Prostate gland (tissue), 2 donors: ENCODE measurements at regions not wholly inside any gene's neighbourhood (a gene's known extent, or its start where the extent isn't known, plus 50 kb on each side); places are given as distances from the start of the nearest gene placed in this dataset.
A peak's percentile ranks its signal among the peaks of the same experiment; 100 is the strongest.
"Not testable (repeated sequence)": the region's sequence is repeated elsewhere in the genome, so short reads cannot be mapped to it uniquely, and the experiment has no call there.

Source experiments
- DNase-seq: peaks from one replicate; pipeline ENCODE4 v3.0.0-alpha.2; 2019; ENCODE audit warnings: low spot score
- H3K27ac ChIP-seq, 2 donors: fragments of 200-600 bp; sonication (generic); 2 replicates each; pipeline ENCODE4 v1.5.1; 2017 to 2019
- H3K27me3 ChIP-seq: fragments of 200-600 bp; sonication (generic); replicated peaks from 2 replicates; pipeline ENCODE4 v1.5.1; 2019; ENCODE audit not compliant: insufficient read depth
- H3K36me3 ChIP-seq, 2 donors: fragments of 200-600 bp; sonication (generic); 1 replicate in 1 of 2; 2 replicates in 1 of 2; pipeline versions ENCODE4 v1.5.1 to v1.8.1; 2017 to 2019
- H3K4me1 ChIP-seq: fragments of 200-600 bp; sonication (generic); replicated peaks from 2 replicates; pipeline ENCODE4 v1.5.1; 2019
- H3K4me3 ChIP-seq, 2 donors: fragments of 200-600 bp; sonication (generic); 2 replicates each; pipeline ENCODE4 v1.5.1; 2017 to 2019
- H3K9me3 ChIP-seq: fragments of 200-600 bp; sonication (generic); 2 replicates; pipeline ENCODE4 v1.5.1; 2017
- CTCF ChIP-seq, 4 experiments: fragments of 200-600 bp in 2 of 4; fragments of 450-650 bp in 2 of 4; sonication (generic) in 2 of 4; IDR thresholded peaks; 1 replicate in 3 of 4; 2 replicates in 1 of 4; pipeline ENCODE4 v1.5.1; 2016 to 2019; ENCODE audit warnings: antibody characterized with exemption in 4 of 4, mild to moderate bottlenecking in 2 of 4, moderate library complexity in 2 of 4
- POLR2A ChIP-seq: fragments of 450-650 bp; IDR thresholded peaks from one replicate; pipeline ENCODE4 v1.6.1; 2016; ENCODE audit warnings: antibody characterized with exemption, mild to moderate bottlenecking
- POLR2AphosphoS5 ChIP-seq: sonication (generic); formaldehyde crosslinking; IDR thresholded peaks from one replicate; pipeline ENCODE4 v1.6.1; 2017; ENCODE audit warnings: antibody characterized with exemption
- WGBS: methylation state at CpG from one replicate; pipeline ENCODE4 v1.1.5; 2018; 5-methylcytosine and 5-hydroxymethylcytosine counted together
- intact Hi-C: fragments of 100-400 bp; cut with DNase I; formaldehyde crosslinking; loops from one replicate; pipeline ENCODE4 v1.14.2; 2022

GRCh38 chr5:34467436-34467835, 188.7 kb upstream of the RAI14 start:
- Histone ChIP-seq H3K36me3 (no peaks in the 10 kb centered on the region), H3K27me3 (no peaks in the 10 kb centered on the region), H3K4me1 (no peaks in the 10 kb centered on the region), H3K4me3 (no peak overlapping the region), H3K9me3 (no peaks in the 10 kb centered on the region), H3K27ac (no peak overlapping the region)
- intact Hi-C loops: loop anchor here (10.0 kb wide), 1 partner anchor 1033 kb away; no protein-coding TSS in a partner anchor
- no peak for TF ChIP-seq POLR2AphosphoS5
- no peak for TF ChIP-seq CTCF (IDR thresholded peaks at IDR 0.05)
- TF ChIP-seq POLR2A: no peak
- WGBS: 82% methylated on average over 8 of the region's 8 CpGs
- no peak for DNase-seq

GRCh38 chr5:34467984-34468383, 188.1 kb upstream of the RAI14 start:
- intact Hi-C loops: loop anchor here (10.0 kb wide), 1 partner anchor 1033 kb away; no protein-coding TSS in a partner anchor
- H3K27ac ChIP-seq: not testable (repeated sequence)

GRCh38 chr5:34469971-34470370, 186.2 kb upstream of the RAI14 start:
- TF ChIP-seq POLR2A (no peak), POLR2AphosphoS5 (no peak), CTCF (IDR thresholded peaks at IDR 0.05) (no peak)
- Histone ChIP-seq H3K27me3 (no peaks in the 10 kb centered on the region), H3K4me3 (no peak overlapping the region), H3K4me1 (no peaks in the 10 kb centered on the region), H3K9me3 (no peaks in the 10 kb centered on the region), H3K27ac (no peak overlapping the region), H3K36me3 (no peaks in the 10 kb centered on the region)
- no peak for DNase-seq
- intact Hi-C loops: loop anchor here (10.0 kb wide), 1 partner anchor 1035 kb away; no protein-coding TSS in a partner anchor
- WGBS: 83% methylated on average over 3 of the region's 3 CpGs

More at GRCh38 chr5:34467984-34468383, 188.1 kb upstream of the RAI14 start:
- H3K4me1 ChIP-seq, H3K36me3 ChIP-seq, H3K27me3 ChIP-seq, DNase-seq, H3K4me3 ChIP-seq, H3K9me3 ChIP-seq: not testable (repeated sequence)
- 62% methylated on average over 3 of the region's 3 CpGs for WGBS

GRCh38 chr5:34474573-34475021, 181.5 kb upstream of the RAI14 start:
- no peak overlapping the region for H3K27ac ChIP-seq
- H3K4me3 ChIP-seq: no peak overlapping the region
- TF ChIP-seq POLR2AphosphoS5: peak; percentile 43
- no peak for TF ChIP-seq POLR2A
- peak; percentile 79 to 92 (median 92) for TF ChIP-seq CTCF (IDR thresholded peaks at IDR 0.05)
- H3K36me3 ChIP-seq: no peaks in the 10 kb centered on the region
- intact Hi-C loops: no loop called here
- no peak for DNase-seq
- H3K4me1 ChIP-seq: no peaks in the 10 kb centered on the region
- no peaks in the 10 kb centered on the region for H3K27me3 ChIP-seq
- H3K9me3 ChIP-seq: no peaks in the 10 kb centered on the region
- WGBS: 30% methylated on average over 4 of the region's 4 CpGs

GRCh38 chr5:34475249-34475966, 180.7 kb upstream of the RAI14 start:
- H3K36me3 ChIP-seq: no peaks in the 10 kb centered on the region
- DNase-seq: no peak
- no peaks in the 10 kb centered on the region for H3K9me3 ChIP-seq
- intact Hi-C loops: no loop called here
- H3K27ac ChIP-seq: no peak overlapping the region
- H3K4me1 ChIP-seq: no peaks in the 10 kb centered on the region
- no peaks in the 10 kb centered on the region for H3K27me3 ChIP-seq
- H3K4me3 ChIP-seq: no peak overlapping the region
- TF ChIP-seq POLR2A (no peak), POLR2AphosphoS5 (no peak), CTCF (IDR thresholded peaks at IDR 0.05) (no peak)
- WGBS: 80% methylated on average over 13 of the region's 13 CpGs
